Sigmoid colon (tissue), 6 donors: ENCODE measurements at regions not wholly inside any gene's neighbourhood (a gene's known extent, or its start where the extent isn't known, plus 50 kb on each side); places are given as distances from the start of the nearest gene placed in this dataset.

Experiments
- DNase-seq: peaks from one replicate; pipeline ENCODE4 v3.0.0-alpha.2; 2019
- H3K27ac ChIP-seq, 4 donors: fragments of 200-600 bp; sonication (generic); one replicate each; pipeline ENCODE4 v1.5.1; 2016 to 2019; ENCODE audit warnings: mild to moderate bottlenecking in 1 of 4
- H3K27me3 ChIP-seq, 3 donors: fragments of 200-600 bp; sonication (generic); one replicate each; pipeline ENCODE4 v1.5.1; 2019; ENCODE audit warnings: mild to moderate bottlenecking in 1 of 3
- H3K36me3 ChIP-seq, 4 donors: fragments of 200-600 bp; sonication (generic); one replicate each; pipeline ENCODE4 v1.5.1; 2016 to 2019
- H3K4me1 ChIP-seq, 4 donors: fragments of 200-600 bp; sonication (generic); one replicate each; pipeline ENCODE4 v1.5.1; 2017 to 2019
- H3K4me3 ChIP-seq, 4 donors: fragments of 200-600 bp; sonication (generic); one replicate each; pipeline ENCODE4 v1.5.1; 2017 to 2019; ENCODE audit warnings: mild to moderate bottlenecking in 2 of 4, moderate library complexity in 1 of 4
- H3K9me3 ChIP-seq, 4 donors: fragments of 200-600 bp in 3 of 4; sonication (generic) in 3 of 4; one replicate each; pipeline versions ENCODE4 v1.5.1 to v1.6.1; 2013 to 2019
- EP300 ChIP-seq, 4 donors: sonication (generic); formaldehyde crosslinking; IDR thresholded peaks; one replicate each; pipeline ENCODE4 v1.6.1; 2017; ENCODE audit warnings: antibody characterized with exemption in 4 of 4
- POLR2A ChIP-seq, 2 donors: fragments of 450-650 bp; IDR thresholded peaks; one replicate each; pipeline ENCODE4 v1.6.1; 2016; ENCODE audit warnings: antibody characterized with exemption in 2 of 2, mild to moderate bottlenecking in 2 of 2, moderate library complexity in 2 of 2
- POLR2AphosphoS5 ChIP-seq, 4 donors: sonication (generic); formaldehyde crosslinking; IDR thresholded peaks; one replicate each; pipeline ENCODE4 v1.6.1; 2017; ENCODE audit warnings: antibody characterized with exemption in 4 of 4
- WGBS, 2 donors: extraction: QIAGEN DNeasy Blood & Tissue Kit; methylation state at CpG; one replicate each; pipeline ENCODE4 v1.1.7; 2013; 5-methylcytosine and 5-hydroxymethylcytosine counted together
- intact Hi-C: fragments of 100-400 bp; cut with DNase I; formaldehyde crosslinking; loops from one replicate; pipeline ENCODE4 v1.15.1; 2023
- TF ChIP-seq, protein P1 (sequence below), 4 experiments: fragments of 450-650 bp in 3 of 4; fragments of 200-600 bp in 1 of 4; IDR thresholded peaks; one replicate each; pipeline ENCODE4 v1.5.1; 2016 to 2019; ENCODE audit warnings: antibody characterized with exemption in 4 of 4, mild to moderate bottlenecking in 3 of 4, moderate library complexity in 2 of 4
- donor health status: healthy with polysubstance abuse.
- donor health status: healthy.

DNA sequence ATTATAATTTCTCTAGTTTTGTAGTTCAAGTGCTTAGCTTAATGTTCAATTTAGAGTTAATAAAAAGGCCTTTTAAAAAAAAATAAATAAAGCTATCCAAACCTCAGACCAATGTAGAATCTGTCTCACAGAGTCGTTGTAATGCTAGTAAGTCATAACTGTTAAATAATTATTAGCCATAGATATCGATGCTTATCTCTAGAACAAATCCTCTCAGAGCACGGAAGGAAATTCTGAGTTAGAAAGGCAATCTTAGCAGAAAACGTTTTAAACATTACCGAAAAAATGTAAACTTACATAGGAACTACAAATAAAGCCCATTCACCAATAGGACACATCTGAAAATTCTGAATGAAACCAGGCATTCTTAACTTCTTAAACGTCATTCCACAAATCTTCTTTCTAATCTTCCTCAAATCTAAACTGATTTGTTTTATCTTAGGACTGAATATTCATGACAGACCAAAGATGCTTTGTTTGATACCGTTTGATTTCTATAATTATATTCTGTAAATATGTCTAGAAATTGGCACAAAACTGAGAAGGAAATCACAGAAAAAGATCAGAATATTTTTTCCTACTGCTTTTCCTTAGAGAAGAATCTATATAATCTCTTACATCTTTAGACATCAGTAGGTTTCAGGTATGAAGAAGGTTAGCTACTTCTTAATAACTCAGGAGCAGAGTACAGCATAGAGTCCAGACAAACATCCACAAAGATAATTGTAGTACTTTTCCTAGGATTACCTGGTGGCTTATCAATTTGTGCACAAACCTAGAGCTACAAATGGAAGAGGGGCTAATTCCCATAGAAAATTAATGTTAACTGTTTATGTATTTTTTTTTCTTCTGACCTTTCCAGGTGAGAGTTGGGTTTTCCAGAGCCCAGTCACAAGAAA is 140.7 kb downstream of the BTC start:
- intact Hi-C loops, result no loop called here
- H3K36me3 ChIP-seq, result no peaks in the 10 kb centered on the region
- WGBS, 2 donors, result 44 to 76% methylated on average over 7 of the region's 7 CpGs
- no peaks in the 10 kb centered on the region for H3K27me3 ChIP-seq
- H3K4me1 ChIP-seq, result no peaks in the 10 kb centered on the region
- no peak for DNase-seq
- no peak overlapping the region for H3K4me3 ChIP-seq
- no peak overlapping the region for H3K27ac ChIP-seq
- TF ChIP-seq POLR2A (IDR thresholded peaks at IDR 0.05) (no peak), EP300 (IDR thresholded peaks at IDR 0.05) (no peak), POLR2AphosphoS5 (IDR thresholded peaks at IDR 0.05) (no peak)
- TF ChIP-seq, protein P1, sequence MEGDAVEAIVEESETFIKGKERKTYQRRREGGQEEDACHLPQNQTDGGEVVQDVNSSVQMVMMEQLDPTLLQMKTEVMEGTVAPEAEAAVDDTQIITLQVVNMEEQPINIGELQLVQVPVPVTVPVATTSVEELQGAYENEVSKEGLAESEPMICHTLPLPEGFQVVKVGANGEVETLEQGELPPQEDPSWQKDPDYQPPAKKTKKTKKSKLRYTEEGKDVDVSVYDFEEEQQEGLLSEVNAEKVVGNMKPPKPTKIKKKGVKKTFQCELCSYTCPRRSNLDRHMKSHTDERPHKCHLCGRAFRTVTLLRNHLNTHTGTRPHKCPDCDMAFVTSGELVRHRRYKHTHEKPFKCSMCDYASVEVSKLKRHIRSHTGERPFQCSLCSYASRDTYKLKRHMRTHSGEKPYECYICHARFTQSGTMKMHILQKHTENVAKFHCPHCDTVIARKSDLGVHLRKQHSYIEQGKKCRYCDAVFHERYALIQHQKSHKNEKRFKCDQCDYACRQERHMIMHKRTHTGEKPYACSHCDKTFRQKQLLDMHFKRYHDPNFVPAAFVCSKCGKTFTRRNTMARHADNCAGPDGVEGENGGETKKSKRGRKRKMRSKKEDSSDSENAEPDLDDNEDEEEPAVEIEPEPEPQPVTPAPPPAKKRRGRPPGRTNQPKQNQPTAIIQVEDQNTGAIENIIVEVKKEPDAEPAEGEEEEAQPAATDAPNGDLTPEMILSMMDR (IDR thresholded peaks at IDR 0.05), result no peak
- no peaks in the 10 kb centered on the region for H3K9me3 ChIP-seq

DNA sequence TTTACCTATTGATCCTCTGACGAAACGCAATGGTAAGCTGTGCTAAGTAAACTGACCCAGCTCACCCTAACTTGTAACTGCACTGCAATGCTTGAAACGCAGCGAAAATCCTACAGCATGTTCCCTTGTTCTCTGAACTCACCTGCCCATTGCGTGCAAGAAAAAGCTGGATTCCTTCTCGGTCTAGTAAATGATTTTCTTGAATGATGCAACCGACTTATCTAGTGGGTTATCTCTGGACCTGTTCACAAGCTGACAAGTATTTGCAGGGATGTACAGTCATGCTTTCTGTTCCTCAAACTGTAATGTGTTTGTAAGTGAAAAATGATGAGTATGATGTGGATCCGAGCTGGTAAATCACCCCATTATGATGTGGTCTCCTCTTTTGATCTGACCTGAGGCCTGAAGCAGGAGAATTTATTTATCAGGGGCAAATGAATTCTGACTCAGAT is 140.1 kb downstream of the BTC start:
- H3K4me3 ChIP-seq, result no peak overlapping the region
- WGBS, 2 donors, result 16 to 67% methylated on average over 8 of the region's 8 CpGs
- TF ChIP-seq POLR2AphosphoS5 (IDR thresholded peaks at IDR 0.05) (no peak), POLR2A (IDR thresholded peaks at IDR 0.05) (no peak), EP300 (IDR thresholded peaks at IDR 0.05) (no peak)
- TF ChIP-seq, protein P1 (IDR thresholded peaks at IDR 0.05), result no peak
- no peaks in the 10 kb centered on the region for H3K27me3 ChIP-seq
- intact Hi-C loops, result no loop called here
- H3K4me1 ChIP-seq, result no peaks in the 10 kb centered on the region
- H3K36me3 ChIP-seq, result no peaks in the 10 kb centered on the region
- no peak for DNase-seq
- H3K27ac ChIP-seq, result no peak overlapping the region
- H3K9me3 ChIP-seq, result no peaks in the 10 kb centered on the region

DNA sequence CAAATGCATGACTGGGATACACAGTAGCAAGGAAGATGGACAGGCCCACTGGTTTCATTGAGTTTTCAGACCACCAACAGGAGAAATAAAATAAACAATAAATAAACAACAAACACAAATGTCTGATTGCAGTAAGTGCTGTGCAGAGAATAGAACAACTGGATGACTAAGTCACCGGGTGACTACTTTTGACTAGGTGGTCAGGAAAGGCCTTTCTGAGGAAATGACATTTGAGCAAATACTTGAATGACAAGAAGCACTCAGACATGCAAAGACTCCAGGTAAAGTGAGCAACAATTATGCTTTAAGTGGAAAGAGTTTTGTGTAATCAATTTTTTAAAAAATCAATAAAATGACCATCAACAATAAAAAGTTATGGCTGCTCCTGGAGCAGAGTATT is 137.7 kb downstream of the BTC start:
- intact Hi-C loops, result no loop called here

DNA sequence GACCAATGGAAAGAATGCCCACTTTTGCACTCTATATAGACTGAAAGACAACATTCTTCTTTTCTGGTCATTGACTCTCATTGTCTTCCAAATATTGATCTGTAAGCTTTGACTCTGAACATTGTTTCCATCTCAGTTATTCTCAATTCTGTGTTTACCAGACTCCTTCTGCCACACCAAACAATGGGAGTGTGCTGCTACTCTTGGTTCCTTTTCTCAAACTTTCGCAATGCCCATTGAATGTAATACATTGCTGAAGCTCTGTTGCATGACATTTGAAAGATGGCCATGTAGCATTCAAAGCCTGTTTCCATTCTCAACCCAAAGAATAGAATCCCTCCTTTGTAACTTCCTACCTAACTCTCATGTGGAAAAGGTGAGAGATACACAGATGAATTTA is 136.2 kb downstream of the BTC start:
- Histone ChIP-seq H3K9me3 (no peaks in the 10 kb centered on the region), H3K4me3 (no peak overlapping the region), H3K27me3 (no peaks in the 10 kb centered on the region), H3K4me1 (peaks cover 0 to 10% (median 4%) of the 10 kb centered on the region in 4 donors), H3K27ac (no peak overlapping the region), H3K36me3 (no peaks in the 10 kb centered on the region)
- 94 to 99% methylated on average over 1 of the region's 1 CpG for WGBS, 2 donors
- intact Hi-C loops, result no loop called here
- TF ChIP-seq POLR2A (IDR thresholded peaks at IDR 0.05) (no peak), EP300 (IDR thresholded peaks at IDR 0.05) (no peak), POLR2AphosphoS5 (IDR thresholded peaks at IDR 0.05) (no peak)
- TF ChIP-seq, protein P1 (IDR thresholded peaks at IDR 0.05), result no peak
- DNase-seq, result no peak

More for the DNA sequence above, 137.7 kb downstream of the BTC start:
- no peak for DNase-seq
- H3K27me3 ChIP-seq, result no peaks in the 10 kb centered on the region
- no peak overlapping the region for H3K4me3 ChIP-seq
- WGBS, 2 donors, result 92 to 95% methylated on average over 1 of the region's 1 CpG
- TF ChIP-seq EP300 (IDR thresholded peaks at IDR 0.05) (no peak), POLR2A (IDR thresholded peaks at IDR 0.05) (no peak), POLR2AphosphoS5 (IDR thresholded peaks at IDR 0.05) (no peak)
- TF ChIP-seq, protein P1 (IDR thresholded peaks at IDR 0.05), result no peak
- peaks cover 0 to 10% (median 4%) of the 10 kb centered on the region in 4 donors for H3K4me1 ChIP-seq
- no peaks in the 10 kb centered on the region for H3K9me3 ChIP-seq
- no peak overlapping the region for H3K27ac ChIP-seq
- no peaks in the 10 kb centered on the region for H3K36me3 ChIP-seq
